Left ventricle myocardium inferior (tissue), 1 donor: ENCODE measurements at regions not wholly inside any gene's neighbourhood (a gene's known extent, or its start where the extent isn't known, plus 50 kb on each side); places are given as distances from the start of the nearest gene placed in this dataset.
"Not testable (repeated sequence)": the region's sequence is repeated elsewhere in the genome, so short reads cannot be mapped to it uniquely, and the experiment has no call there.

Source experiments
- DNase-seq: peaks from one replicate; pipeline ENCODE4 v3.0.0-alpha.2; 2020
- H3K27ac ChIP-seq: fragments of 200-600 bp; replicated peaks from 2 replicates; pipeline ENCODE4 v1.8.0; 2021
- H3K27me3 ChIP-seq: fragments of 200-600 bp; 2 replicates; pipeline ENCODE4 v1.8.0; 2021; ENCODE audit warnings: low read depth
- H3K36me3 ChIP-seq: fragments of 200-600 bp; 2 replicates; pipeline ENCODE4 v1.8.0; 2021
- H3K4me1 ChIP-seq: fragments of 200-600 bp; 2 replicates; pipeline ENCODE4 v1.8.0; 2021
- H3K4me3 ChIP-seq: fragments of 200-600 bp; 2 replicates; pipeline ENCODE4 v1.8.0; 2021; ENCODE audit warnings: mild to moderate bottlenecking, moderate library complexity
- H3K9me3 ChIP-seq: fragments of 200-600 bp; replicated peaks from 2 replicates; pipeline ENCODE4 v1.8.0; 2021
- intact Hi-C: fragments of 100-400 bp; cut with micrococcal nuclease; formaldehyde crosslinking; loops from one replicate; pipeline ENCODE4 v1.11.0; 2022
- TF ChIP-seq, protein P1 (sequence below): fragments of 200-600 bp; IDR thresholded peaks from 2 replicates; pipeline ENCODE4 v1.8.0; 2021; ENCODE audit warnings: antibody characterized with exemption, mild to moderate bottlenecking, borderline replicate concordance
- donor health status: DM: no; HTN: yes; CAD: no; lungs with severe emphysema.

DNA sequence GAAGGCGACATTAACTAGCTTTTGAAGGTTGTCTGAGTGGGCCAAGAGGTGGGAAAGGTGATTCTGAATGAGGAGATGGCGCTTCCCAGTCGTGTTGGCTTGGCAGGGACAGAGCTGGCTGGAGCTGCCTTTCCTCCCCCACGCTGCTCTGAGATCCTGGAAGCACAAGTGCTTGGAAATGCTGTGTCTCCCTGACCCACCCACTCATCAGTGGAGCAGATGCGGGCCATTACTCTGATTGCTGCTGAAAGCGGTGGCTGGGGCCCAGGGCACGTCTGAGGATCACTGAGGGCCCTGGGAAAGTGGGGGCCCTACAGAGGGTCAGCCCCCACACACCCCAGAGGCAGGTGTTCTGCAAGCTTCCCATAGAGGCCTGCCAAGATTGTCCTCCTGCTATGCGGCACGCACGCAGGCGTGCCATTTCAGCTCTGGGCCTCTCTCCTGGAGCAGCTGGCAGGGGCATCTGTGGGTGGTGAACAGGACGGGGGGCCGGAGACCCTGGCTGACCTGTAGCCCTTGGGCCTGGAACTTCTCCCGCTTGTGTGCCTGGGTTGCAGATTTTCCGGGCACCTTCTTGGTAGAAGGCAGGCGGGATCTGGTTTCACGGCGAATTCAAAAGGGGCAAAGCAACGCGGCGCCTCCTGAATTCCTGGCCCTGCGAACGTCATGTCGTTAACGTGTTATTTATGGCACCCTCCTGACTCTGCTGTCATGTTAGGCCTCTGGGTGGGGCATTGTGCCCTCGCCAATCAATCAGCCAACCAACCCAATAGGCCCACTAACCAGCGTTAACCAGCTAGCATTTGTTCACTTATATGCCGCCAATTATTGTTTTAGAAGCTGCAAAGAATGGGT, 133.8 kb upstream of the TBX3 start:
- Histone ChIP-seq H3K4me3 (no peak overlapping the region), H3K9me3 (no peaks in the 10 kb centered on the region), H3K4me1 (no peaks in the 10 kb centered on the region), H3K27me3 (peaks cover 7% of the 10 kb centered on the region), H3K27ac (no peak overlapping the region), H3K36me3 (no peaks in the 10 kb centered on the region)
- DNase-seq = no peak
- TF ChIP-seq, protein P1, sequence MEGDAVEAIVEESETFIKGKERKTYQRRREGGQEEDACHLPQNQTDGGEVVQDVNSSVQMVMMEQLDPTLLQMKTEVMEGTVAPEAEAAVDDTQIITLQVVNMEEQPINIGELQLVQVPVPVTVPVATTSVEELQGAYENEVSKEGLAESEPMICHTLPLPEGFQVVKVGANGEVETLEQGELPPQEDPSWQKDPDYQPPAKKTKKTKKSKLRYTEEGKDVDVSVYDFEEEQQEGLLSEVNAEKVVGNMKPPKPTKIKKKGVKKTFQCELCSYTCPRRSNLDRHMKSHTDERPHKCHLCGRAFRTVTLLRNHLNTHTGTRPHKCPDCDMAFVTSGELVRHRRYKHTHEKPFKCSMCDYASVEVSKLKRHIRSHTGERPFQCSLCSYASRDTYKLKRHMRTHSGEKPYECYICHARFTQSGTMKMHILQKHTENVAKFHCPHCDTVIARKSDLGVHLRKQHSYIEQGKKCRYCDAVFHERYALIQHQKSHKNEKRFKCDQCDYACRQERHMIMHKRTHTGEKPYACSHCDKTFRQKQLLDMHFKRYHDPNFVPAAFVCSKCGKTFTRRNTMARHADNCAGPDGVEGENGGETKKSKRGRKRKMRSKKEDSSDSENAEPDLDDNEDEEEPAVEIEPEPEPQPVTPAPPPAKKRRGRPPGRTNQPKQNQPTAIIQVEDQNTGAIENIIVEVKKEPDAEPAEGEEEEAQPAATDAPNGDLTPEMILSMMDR = no peak
- intact Hi-C loops = no loop called here

DNA sequence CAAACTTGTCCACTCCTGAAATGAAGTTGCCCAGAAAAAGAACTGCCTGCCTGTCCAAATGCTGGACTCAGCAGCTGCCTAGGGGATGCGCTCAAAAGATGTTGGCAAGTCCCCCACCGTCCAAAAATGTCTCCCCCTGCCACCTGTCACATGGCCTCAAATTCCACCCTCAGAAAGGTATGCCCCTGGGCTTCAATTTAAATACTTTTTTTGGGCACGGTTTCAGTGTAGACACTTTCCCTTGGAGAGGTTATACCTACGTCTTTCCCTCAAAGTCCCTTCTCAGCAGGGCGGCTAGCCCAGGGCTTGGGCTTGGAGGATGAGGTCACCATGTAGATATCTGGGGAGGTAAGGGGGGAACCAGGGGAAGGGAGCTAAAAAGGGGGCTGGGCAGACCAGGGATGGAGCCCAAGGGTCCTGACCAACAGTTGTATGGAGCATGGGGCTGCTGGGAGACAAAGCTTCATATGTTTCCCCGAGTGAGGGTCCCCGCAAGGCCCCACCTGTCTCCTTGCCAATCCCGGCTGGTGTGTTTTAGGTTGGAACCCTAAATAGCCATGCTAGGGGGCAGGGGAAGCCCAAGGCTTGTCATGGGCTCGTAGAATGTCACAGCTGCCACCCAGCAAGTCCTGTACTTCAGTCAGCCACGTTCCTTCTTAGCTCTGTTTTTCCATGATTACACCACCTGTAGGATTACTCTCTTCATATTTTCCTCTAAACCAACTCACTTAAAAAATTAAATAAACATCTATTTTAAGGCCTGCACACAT, 131.2 kb upstream of the TBX3 start:
- Histone ChIP-seq H3K4me3 (no peak overlapping the region), H3K9me3 (no peaks in the 10 kb centered on the region), H3K27me3 (peaks cover 16% of the 10 kb centered on the region), H3K27ac (no peak overlapping the region), H3K4me1 (no peaks in the 10 kb centered on the region), H3K36me3 (no peaks in the 10 kb centered on the region)
- TF ChIP-seq, protein P1 = no peak
- no peak for DNase-seq
- intact Hi-C loops = no loop called here

DNA sequence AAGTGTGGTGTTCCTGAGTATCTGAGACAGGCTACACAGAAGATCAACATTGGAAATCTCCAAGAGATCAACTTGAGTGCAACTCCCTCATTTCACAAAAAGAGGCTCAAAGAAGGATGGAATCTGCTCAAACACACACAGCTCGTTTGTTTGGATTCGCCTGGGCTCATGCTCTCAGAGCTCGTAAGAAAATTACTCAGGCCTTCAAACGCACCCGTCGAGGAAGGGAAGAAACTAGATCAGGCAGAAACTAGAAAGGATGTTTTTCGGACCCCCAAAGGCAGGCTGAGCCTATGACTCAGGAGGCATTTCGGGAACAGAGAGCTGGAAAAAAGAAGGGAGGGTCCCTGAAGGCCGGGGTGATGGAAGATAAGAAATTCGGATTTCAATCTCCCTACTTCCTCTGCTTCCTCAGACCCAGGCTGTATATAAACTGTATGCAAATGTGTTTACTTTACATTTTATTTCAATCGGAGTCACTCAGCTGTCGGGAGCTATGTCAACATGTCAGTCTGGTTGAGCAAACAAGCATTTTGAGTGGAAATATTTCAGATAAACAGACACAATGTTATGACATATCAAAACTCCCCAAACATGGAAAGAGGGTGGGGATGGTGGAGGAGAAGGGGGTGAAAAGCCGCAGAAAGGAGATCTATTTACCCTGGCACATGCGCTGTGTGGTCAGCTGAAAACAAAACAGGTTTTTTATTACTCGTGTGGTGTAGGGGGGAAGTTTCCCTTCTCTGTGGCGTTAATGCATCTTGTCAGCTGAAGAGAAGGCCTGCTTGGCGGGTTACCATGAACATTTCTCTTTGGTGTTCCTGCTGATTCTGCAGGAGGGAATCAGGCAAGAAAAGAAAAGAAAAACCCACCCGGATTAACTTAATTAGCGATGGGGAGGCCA, 129.1 kb upstream of the TBX3 start:
- no peak overlapping the region for H3K27ac ChIP-seq
- H3K36me3 ChIP-seq = no peaks in the 10 kb centered on the region
- no peaks in the 10 kb centered on the region for H3K4me1 ChIP-seq
- H3K9me3 ChIP-seq = no peaks in the 10 kb centered on the region
- peaks cover 28% of the 10 kb centered on the region for H3K27me3 ChIP-seq
- no peak for DNase-seq
- no peak overlapping the region for H3K4me3 ChIP-seq
- intact Hi-C loops = no loop called here
- TF ChIP-seq, protein P1 = no peak

DNA sequence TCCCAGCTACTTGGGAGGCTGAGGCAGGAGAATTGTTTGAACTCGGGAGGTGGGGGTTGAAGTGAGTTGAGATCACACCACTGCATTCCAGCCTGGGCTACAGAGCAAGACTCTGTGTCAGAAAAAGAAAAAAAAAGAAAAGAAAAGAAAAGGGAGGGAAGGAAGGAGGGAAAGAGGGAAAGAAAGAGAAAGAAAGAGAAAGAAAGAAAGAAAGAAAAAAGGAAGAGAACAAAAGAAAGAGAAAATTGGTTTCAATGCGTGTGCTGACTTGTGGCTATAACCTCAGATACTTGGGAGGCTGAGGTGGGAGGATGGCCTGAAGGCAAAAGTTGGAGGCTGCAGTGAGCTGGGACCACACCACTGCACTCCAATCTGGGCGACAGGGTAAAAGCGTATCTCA, 128.4 kb upstream of the TBX3 start:
- no peak for DNase-seq
- intact Hi-C loops = no loop called here
- H3K4me1 ChIP-seq = no peaks in the 10 kb centered on the region
- H3K36me3 ChIP-seq = no peaks in the 10 kb centered on the region
- H3K27me3 ChIP-seq = peaks cover 28% of the 10 kb centered on the region
- no peaks in the 10 kb centered on the region for H3K9me3 ChIP-seq
- TF ChIP-seq, protein P1 = no peak
- no peak overlapping the region for H3K4me3 ChIP-seq
- no peak overlapping the region for H3K27ac ChIP-seq

DNA sequence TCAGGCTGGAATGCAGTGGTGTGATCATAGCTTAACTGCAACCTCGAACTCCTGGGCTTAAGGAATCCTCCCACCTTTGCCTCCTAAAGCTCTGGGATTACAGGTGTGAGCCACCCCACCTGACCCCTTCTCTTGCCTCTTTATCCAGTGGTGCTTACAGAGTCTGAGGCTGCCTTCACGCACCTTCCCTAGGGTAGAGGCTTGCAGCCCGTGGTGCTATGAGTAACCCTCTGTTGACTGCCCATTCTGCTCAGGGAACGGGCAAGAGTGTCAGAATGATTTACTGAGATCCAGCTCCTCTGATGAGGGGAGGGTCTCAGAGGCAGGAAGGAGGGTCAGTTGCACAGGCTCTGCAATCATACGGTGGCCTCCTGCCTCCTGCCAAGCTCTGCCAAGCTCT, 125.1 kb upstream of the TBX3 start:
- intact Hi-C loops = no loop called here
- H3K36me3 ChIP-seq = no peaks in the 10 kb centered on the region
- peaks cover 24% of the 10 kb centered on the region for H3K27me3 ChIP-seq
- DNase-seq = no peak
- no peaks in the 10 kb centered on the region for H3K4me1 ChIP-seq
- H3K9me3 ChIP-seq = no peaks in the 10 kb centered on the region
- no peak overlapping the region for H3K4me3 ChIP-seq
- no peak overlapping the region for H3K27ac ChIP-seq
- TF ChIP-seq, protein P1 = no peak

DNA sequence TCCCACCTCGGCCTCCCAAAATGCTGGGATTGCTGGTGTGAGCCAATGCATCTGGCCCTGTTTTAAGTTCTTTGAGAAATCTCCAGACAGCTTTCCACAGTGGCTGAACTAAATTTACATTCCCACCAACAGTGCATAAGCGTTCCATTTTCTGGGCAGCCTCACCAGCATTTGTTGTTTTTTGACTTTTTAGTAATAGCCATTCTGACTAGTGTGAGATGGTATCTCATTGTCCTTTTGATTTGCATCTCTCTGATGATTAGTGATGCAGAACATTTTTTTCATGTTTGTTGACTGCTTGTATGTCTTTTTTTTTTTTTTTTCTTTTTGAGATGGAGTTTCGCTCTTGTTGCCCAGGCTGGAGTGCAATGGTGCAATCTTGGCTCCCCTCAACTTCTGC, 117.4 kb upstream of the TBX3 start:
- intact Hi-C loops, H3K27ac ChIP-seq, DNase-seq, H3K4me3 ChIP-seq, H3K4me1 ChIP-seq, H3K27me3 ChIP-seq, H3K36me3 ChIP-seq: not testable (repeated sequence)
- H3K9me3 ChIP-seq = peaks cover 12% of the 10 kb centered on the region

DNA sequence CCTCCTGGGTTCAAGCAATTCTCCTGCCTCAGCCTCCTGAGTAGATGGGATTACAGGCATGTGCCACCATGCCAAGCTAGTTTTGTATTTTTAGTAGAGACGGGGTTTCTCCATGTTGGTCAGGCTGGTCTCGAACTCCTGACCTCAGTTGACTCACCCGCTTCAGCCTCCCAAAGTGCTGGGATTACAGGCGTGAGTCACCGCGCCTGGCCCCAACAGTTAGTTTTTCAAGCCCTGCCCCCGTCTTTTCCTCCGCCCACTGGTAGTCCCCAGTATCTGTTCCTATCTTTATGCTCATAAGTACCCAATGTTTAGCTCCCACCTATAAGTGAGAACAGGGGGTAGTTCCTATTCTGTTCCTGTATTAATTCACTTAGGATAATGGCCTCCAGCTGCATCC, 116.6 kb upstream of the TBX3 start:
- H3K4me1 ChIP-seq, H3K27ac ChIP-seq, H3K4me3 ChIP-seq, DNase-seq, H3K36me3 ChIP-seq, intact Hi-C loops, H3K27me3 ChIP-seq: not testable (repeated sequence)
- H3K9me3 ChIP-seq = peaks cover 12% of the 10 kb centered on the region
